Cardiac fibroblast (primary cell): ENCODE measurements at regions not wholly inside any gene's neighbourhood (a gene's known extent, or its start where the extent isn't known, plus 50 kb on each side); places are given as distances from the start of the nearest gene placed in this dataset.

Experiments
- DNase-seq, 2 donors: peaks; one replicate each; pipeline versions ENCODE4 v3.0.0 to v3.0.0-alpha.2; 2010; ENCODE audit warnings: low read depth in 2 of 2
- H3K4me3 ChIP-seq, 2 donors: replicated peaks in 1 of 2; 1 replicate in 1 of 2; 2 replicates in 1 of 2; pipeline ENCODE4 v1.5.1; 2011; ENCODE audit warnings: low read depth in 2 of 2, low read length in 2 of 2, mild to moderate bottlenecking in 2 of 2, moderate library complexity in 1 of 2
- CTCF ChIP-seq: IDR thresholded peaks from one replicate; pipeline ENCODE4 v1.5.1; 2011; ENCODE audit warnings: low read depth, mild to moderate bottlenecking, low read length, inconsistent platforms

- DNase-seq, result peak in 1 of 2 donors; percentile 14
- H3K4me3 ChIP-seq, result no peak overlapping the region
- TF ChIP-seq CTCF, result no peak
Observed at GRCh38 chr17:55577687-55578086, 66.4 kb upstream of the SMIM36 start.

- no peak for TF ChIP-seq CTCF
- peak overlapping the region in 1 of 2 donors; percentile 0 for H3K4me3 ChIP-seq
- DNase-seq, result peak; percentile 69 to 71
Observed at GRCh38 chr17:55576996-55577586, 65.8 kb upstream of the SMIM36 start.

GRCh38 chr17:55576237-55576995, 65.2 kb upstream of the SMIM36 start:
- DNase-seq, result peak; percentile 66 to 84
- peak overlapping the region in 1 of 2 donors; percentile 0 for H3K4me3 ChIP-seq
- TF ChIP-seq CTCF, result no peak

- TF ChIP-seq CTCF, result no peak
- no peak overlapping the region for H3K4me3 ChIP-seq
- no peak for DNase-seq
Observed at GRCh38 chr17:55575058-55575636, 63.9 kb upstream of the SMIM36 start.

GRCh38 chr17:55572599-55572998, 61.3 kb upstream of the SMIM36 start:
- DNase-seq, result no peak
- no peak overlapping the region for H3K4me3 ChIP-seq
- TF ChIP-seq CTCF, result no peak

GRCh38 chr17:55572139-55572538, 60.9 kb upstream of the SMIM36 start:
- no peak for TF ChIP-seq CTCF
- DNase-seq, result no peak
- H3K4me3 ChIP-seq, result no peak overlapping the region
